GM12874 (cell line): ENCODE measurements at regions not wholly inside any gene's neighbourhood (a gene's known extent, or its start where the extent isn't known, plus 50 kb on each side); places are given as distances from the start of the nearest gene placed in this dataset.

ENCODE experiments used
- CTCF ChIP-seq: IDR thresholded peaks from 2 replicates; pipeline ENCODE4 v1.5.1; 2011; ENCODE audit warnings: low read depth, mild to moderate bottlenecking, control low read depth, low read length, moderate library complexity; ENCODE audit not compliant: insufficient read depth

- TF ChIP-seq CTCF, result no peak
These were observed 220.0 kb upstream of the PSMD7 start for GRCh38 chr16:74076568-74076967.

- no peak for TF ChIP-seq CTCF
These were observed 221.2 kb upstream of the PSMD7 start for GRCh38 chr16:74075393-74075792.

- no peak for TF ChIP-seq CTCF
These were observed 223.2 kb upstream of the PSMD7 start for GRCh38 chr16:74073456-74073855.

GRCh38 chr16:74071996-74072535 is 224.5 kb upstream of the PSMD7 start:
- TF ChIP-seq CTCF, result no peak

GRCh38 chr16:74070237-74070636 is 226.4 kb upstream of the PSMD7 start:
- no peak for TF ChIP-seq CTCF

- TF ChIP-seq CTCF, result no peak
These were observed 232.4 kb upstream of the PSMD7 start for GRCh38 chr16:74064120-74064735.

GRCh38 chr16:74053826-74054225 is 242.8 kb upstream of the PSMD7 start:
- TF ChIP-seq CTCF, result no peak
